Panc1 (cell line): ENCODE measurements at regions not wholly inside any gene's neighbourhood (a gene's known extent, or its start where the extent isn't known, plus 50 kb on each side); places are given as distances from the start of the nearest gene placed in this dataset.

Experiments used
- ATAC-seq: fragments of 200-7000 bp; cut with Tn5 transposase; 2 replicates; pipeline ENCODE4 v1.9.1; 2020; ENCODE audit warnings: mild to moderate bottlenecking, moderate library complexity
- BruUV-seq: library from RNA; stranded (reverse); fragments of 400-500 nt; replicated peaks from 2 replicates; lab custom pipeline; 2021; lab: Mats Ljungman, UMichigan
- CTCF ChIA-PET: fragments of 300-600 bp; sonication (Branson Sonifier 250); formaldehyde crosslinking; loops from one replicate; lab custom pipeline; 2022; ENCODE audit warnings: antibody characterized with exemption; lab: Charles Lee
- POLR2A ChIA-PET: fragments of 300-600 bp; sonication (Branson Sonifier 250); formaldehyde crosslinking; loops from one replicate; lab custom pipeline; 2022; ENCODE audit warnings: antibody characterized with exemption; lab: Charles Lee
- DNase-seq: peaks from one replicate; pipeline ENCODE4 v3.0.0-alpha.2; 2010; ENCODE audit warnings: low read depth, low spot score
- H3K27ac ChIP-seq: 2 replicates; pipeline ENCODE4 v1.5.1; 2011; ENCODE audit warnings: mild to moderate bottlenecking, low read length, inconsistent platforms
- H3K27me3 ChIP-seq: fragments of 200-500 bp; sonication (Bioruptor generic); 2 replicates; pipeline ENCODE4 v1.6.0; 2014; ENCODE audit warnings: low read length, inconsistent platforms; ENCODE audit not compliant: control insufficient read depth, insufficient read depth
- H3K36me3 ChIP-seq: fragments of 200-500 bp; sonication (Bioruptor generic); 2 replicates; pipeline ENCODE4 v1.5.1; 2014; ENCODE audit warnings: inconsistent platforms, mild to moderate bottlenecking, low read length, moderate library complexity; ENCODE audit not compliant: control insufficient read depth, insufficient read depth
- H3K4me1 ChIP-seq: 2 replicates; pipeline ENCODE4 v1.5.1; 2011; ENCODE audit warnings: inconsistent platforms, mild to moderate bottlenecking, low read length, moderate library complexity; ENCODE audit not compliant: control insufficient read depth, insufficient read depth
- H3K4me3 ChIP-seq, 2 experiments: 2 replicates each; pipeline ENCODE4 v1.5.1; 2011 to 2012; ENCODE audit warnings: low read depth in 2 of 2, low read length in 2 of 2, mild to moderate bottlenecking in 2 of 2, inconsistent platforms in 1 of 2, moderate library complexity in 1 of 2
- H3K9me3 ChIP-seq: fragments of 200-500 bp; sonication (Bioruptor generic); 2 replicates; pipeline ENCODE4 v1.5.1; 2014; ENCODE audit warnings: low read depth, mild to moderate bottlenecking, inconsistent platforms, low read length, moderate library complexity; ENCODE audit not compliant: control insufficient read depth, insufficient read depth
- POLR2AphosphoS5 ChIP-seq: IDR thresholded peaks from 2 replicates; pipeline ENCODE4 v1.6.1; 2012; ENCODE audit warnings: mild to moderate bottlenecking, low read depth, low read length, moderate library complexity
- SIN3A ChIP-seq: IDR thresholded peaks from 2 replicates; pipeline ENCODE4 v1.6.1; 2012; ENCODE audit warnings: low read depth, mild to moderate bottlenecking, low read length, moderate library complexity, borderline replicate concordance; ENCODE audit not compliant: insufficient read depth
- TCF7L2 ChIP-seq: IDR thresholded peaks from 2 replicates; pipeline ENCODE4 v1.6.1; 2011; ENCODE audit warnings: mild to moderate bottlenecking, low read depth, low read length, inconsistent platforms
- in situ Hi-C: cut with HindIII; loops from 2 replicates; pipeline ENCODE4 v1.10.0; 2016; ENCODE audit warnings: low sequenced_read_pairs, low pct_unique_long_range_greater_than_20kb
- intact Hi-C: fragments of 100-400 bp; cut with micrococcal nuclease; formaldehyde crosslinking; loops from one replicate; pipeline ENCODE4 v1.10.0; 2022; ENCODE audit not compliant: unreplicated experiment
- TF ChIP-seq, protein P1 (sequence below), 2 experiments: IDR thresholded peaks; 2 replicates each; pipeline ENCODE4 v1.6.1; 2011 to 2012; ENCODE audit warnings: low read depth in 2 of 2, control low read depth in 1 of 2, low read length in 1 of 2, mild to moderate bottlenecking in 1 of 2, moderate library complexity in 1 of 2; ENCODE audit not compliant: insufficient read depth in 1 of 2
- TF ChIP-seq, protein P2 (sequence below): fragments of 450-650 bp; IDR thresholded peaks from 2 replicates; pipeline ENCODE4 v1.5.1; 2017; ENCODE audit warnings: mild to moderate bottlenecking

DNA sequence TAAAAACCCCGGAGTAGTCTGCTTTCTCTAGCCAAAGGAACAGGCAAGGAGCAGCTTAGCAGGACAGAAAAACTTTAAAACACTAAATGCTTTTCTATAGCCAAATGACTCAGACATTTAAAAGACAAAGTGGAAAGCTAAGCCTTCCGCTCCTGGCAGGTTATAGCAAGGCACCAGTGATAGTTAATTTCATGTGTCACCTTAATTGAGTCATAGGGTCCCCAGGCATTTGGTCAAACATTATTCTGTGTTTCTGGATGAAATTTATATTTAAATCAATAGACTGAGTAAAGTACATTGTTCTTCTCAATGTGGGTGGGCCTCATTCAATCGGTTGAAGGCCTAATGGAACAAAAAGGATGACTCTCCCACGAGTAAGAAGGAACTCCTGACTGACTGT is 885.7 kb upstream of the ADGRL3 start:
- H3K4me3 ChIP-seq = no peak overlapping the region
- ChIA-PET POLR2A (no interaction called here), CTCF (no interaction called here)
- in situ Hi-C loops = no loop called here
- H3K27me3 ChIP-seq = no peaks in the 10 kb centered on the region
- TF ChIP-seq POLR2AphosphoS5 = no peak
- no peak for TF ChIP-seq TCF7L2
- TF ChIP-seq, protein P1, sequence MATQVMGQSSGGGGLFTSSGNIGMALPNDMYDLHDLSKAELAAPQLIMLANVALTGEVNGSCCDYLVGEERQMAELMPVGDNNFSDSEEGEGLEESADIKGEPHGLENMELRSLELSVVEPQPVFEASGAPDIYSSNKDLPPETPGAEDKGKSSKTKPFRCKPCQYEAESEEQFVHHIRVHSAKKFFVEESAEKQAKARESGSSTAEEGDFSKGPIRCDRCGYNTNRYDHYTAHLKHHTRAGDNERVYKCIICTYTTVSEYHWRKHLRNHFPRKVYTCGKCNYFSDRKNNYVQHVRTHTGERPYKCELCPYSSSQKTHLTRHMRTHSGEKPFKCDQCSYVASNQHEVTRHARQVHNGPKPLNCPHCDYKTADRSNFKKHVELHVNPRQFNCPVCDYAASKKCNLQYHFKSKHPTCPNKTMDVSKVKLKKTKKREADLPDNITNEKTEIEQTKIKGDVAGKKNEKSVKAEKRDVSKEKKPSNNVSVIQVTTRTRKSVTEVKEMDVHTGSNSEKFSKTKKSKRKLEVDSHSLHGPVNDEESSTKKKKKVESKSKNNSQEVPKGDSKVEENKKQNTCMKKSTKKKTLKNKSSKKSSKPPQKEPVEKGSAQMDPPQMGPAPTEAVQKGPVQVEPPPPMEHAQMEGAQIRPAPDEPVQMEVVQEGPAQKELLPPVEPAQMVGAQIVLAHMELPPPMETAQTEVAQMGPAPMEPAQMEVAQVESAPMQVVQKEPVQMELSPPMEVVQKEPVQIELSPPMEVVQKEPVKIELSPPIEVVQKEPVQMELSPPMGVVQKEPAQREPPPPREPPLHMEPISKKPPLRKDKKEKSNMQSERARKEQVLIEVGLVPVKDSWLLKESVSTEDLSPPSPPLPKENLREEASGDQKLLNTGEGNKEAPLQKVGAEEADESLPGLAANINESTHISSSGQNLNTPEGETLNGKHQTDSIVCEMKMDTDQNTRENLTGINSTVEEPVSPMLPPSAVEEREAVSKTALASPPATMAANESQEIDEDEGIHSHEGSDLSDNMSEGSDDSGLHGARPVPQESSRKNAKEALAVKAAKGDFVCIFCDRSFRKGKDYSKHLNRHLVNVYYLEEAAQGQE (IDR thresholded peaks at IDR 0.05; ENCODE audit: insufficient read depth in 1 of 2, low read depth in 2 of 2, low read length in 1 of 2) = no peak
- TF ChIP-seq SIN3A = no peak
- TF ChIP-seq, protein P2, sequence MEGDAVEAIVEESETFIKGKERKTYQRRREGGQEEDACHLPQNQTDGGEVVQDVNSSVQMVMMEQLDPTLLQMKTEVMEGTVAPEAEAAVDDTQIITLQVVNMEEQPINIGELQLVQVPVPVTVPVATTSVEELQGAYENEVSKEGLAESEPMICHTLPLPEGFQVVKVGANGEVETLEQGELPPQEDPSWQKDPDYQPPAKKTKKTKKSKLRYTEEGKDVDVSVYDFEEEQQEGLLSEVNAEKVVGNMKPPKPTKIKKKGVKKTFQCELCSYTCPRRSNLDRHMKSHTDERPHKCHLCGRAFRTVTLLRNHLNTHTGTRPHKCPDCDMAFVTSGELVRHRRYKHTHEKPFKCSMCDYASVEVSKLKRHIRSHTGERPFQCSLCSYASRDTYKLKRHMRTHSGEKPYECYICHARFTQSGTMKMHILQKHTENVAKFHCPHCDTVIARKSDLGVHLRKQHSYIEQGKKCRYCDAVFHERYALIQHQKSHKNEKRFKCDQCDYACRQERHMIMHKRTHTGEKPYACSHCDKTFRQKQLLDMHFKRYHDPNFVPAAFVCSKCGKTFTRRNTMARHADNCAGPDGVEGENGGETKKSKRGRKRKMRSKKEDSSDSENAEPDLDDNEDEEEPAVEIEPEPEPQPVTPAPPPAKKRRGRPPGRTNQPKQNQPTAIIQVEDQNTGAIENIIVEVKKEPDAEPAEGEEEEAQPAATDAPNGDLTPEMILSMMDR = no peak
- intact Hi-C loops = no loop called here
- no peaks in the 10 kb centered on the region for H3K9me3 ChIP-seq
- DNase-seq (no peak), ATAC-seq (no peak)
- no peaks in the 10 kb centered on the region for H3K4me1 ChIP-seq
- no peak overlapping the region for H3K27ac ChIP-seq
- no peaks in the 10 kb centered on the region for H3K36me3 ChIP-seq
- BruUV-seq = no TSS peak

DNA sequence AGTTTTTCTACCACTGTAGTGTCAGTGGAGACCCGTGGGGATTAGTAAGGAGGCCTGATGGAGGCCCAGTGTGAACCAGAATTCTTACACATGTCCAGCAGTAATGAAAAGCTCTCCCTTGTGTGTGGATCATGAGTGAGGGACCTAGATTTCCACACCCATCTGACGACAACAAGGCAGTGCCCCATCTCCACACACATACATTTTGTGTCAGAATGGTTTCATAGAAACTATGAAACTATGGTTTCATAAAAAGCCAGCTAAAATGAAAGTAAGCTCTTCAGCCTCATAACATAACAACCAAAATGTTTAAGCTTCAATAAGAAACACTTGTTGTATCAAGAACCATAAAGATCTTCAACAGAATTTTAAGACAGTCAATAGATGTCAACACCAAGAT is 884.5 kb upstream of the ADGRL3 start:
- H3K27ac ChIP-seq = no peak overlapping the region
- ATAC-seq (no peak), DNase-seq (no peak)
- no TSS peak for BruUV-seq
- H3K36me3 ChIP-seq = no peaks in the 10 kb centered on the region
- intact Hi-C loops (no loop called here), in situ Hi-C loops (no loop called here)
- no peaks in the 10 kb centered on the region for H3K27me3 ChIP-seq
- no peaks in the 10 kb centered on the region for H3K9me3 ChIP-seq
- no peak for TF ChIP-seq TCF7L2
- TF ChIP-seq SIN3A = no peak
- TF ChIP-seq, protein P1 (IDR thresholded peaks at IDR 0.05; ENCODE audit: insufficient read depth in 1 of 2, low read depth in 2 of 2, low read length in 1 of 2) = no peak
- TF ChIP-seq POLR2AphosphoS5 = no peak
- TF ChIP-seq, protein P2 = no peak
- no peak overlapping the region for H3K4me3 ChIP-seq
- no peaks in the 10 kb centered on the region for H3K4me1 ChIP-seq
- ChIA-PET POLR2A (no interaction called here), CTCF (no interaction called here)
